GM08714 (cell line): ENCODE measurements at regions not wholly inside any gene's neighbourhood (a gene's known extent, or its start where the extent isn't known, plus 50 kb on each side); places are given as distances from the start of the nearest gene placed in this dataset.

Experiments used
- H3K4me3 ChIP-seq: fragments of 200-500 bp; sonication (Bioruptor generic); 2 replicates; pipeline ENCODE4 v1.5.1; 2014; ENCODE audit warnings: mild to moderate bottlenecking, low read length, inconsistent platforms
- ZNF274 ChIP-seq: IDR thresholded peaks from 2 replicates; pipeline ENCODE4 v1.6.1; 2012; ENCODE audit warnings: mild to moderate bottlenecking, low read depth, low read length

DNA sequence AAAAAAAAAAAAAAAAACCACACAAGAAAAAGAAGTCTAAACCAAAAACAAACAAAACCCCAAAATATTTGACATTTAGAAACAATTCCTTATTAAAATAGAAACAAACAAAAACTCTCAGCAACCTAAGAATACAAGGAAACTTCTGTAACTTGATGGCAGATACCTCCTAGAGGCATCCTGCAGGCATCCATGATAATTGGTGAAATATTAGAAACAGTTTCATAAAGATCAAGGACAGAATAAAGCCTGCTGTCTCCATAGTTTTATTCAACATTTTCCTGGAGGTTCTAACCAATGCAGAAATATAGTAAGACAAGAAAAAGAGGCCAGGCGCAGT is 63.0 kb upstream of the TRPM1 start:
- TF ChIP-seq ZNF274 = no peak
- no peak overlapping the region for H3K4me3 ChIP-seq

DNA sequence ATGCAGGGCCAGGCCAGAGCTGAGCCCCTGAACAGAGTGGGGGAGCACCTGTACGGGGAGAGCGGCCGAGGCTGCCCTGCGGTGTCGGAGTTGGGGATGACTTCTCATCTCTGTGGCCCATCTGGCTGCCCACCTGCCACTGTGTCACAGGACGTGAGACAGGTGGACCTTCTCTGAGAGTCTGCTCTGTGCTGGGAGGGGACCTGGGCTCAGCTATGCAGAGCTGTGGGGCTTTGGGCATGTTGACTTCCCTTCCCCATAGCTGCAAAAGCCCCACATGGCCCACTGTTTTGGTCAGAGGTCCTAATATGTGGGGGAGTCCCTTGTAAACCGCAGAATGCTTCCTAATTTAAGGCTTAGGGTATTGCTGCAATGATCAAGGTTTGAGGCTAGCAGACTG is 68.0 kb upstream of the TRPM1 start:
- TF ChIP-seq ZNF274 = no peak
- no peak overlapping the region for H3K4me3 ChIP-seq

DNA sequence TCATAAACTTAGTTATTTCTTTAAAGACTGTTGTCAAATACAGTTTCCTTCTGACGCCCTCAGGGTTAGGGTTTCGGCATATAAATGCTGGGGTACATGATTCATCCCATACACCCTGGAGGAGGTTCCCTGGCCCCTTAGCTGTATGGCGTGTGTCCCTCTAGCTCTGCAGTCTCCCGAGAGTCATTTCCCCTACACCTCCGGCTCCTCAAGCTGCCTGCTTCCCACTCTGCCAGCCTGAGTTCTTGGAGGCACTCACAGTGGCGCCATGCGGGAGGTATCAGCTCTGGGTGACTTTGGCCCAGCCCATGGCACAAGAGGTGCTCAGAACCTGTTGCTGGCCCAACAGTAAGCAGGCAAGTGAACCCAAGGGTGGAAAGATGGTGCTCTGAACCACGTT is 70.2 kb upstream of the TRPM1 start:
- no peak overlapping the region for H3K4me3 ChIP-seq
- no peak for TF ChIP-seq ZNF274

DNA sequence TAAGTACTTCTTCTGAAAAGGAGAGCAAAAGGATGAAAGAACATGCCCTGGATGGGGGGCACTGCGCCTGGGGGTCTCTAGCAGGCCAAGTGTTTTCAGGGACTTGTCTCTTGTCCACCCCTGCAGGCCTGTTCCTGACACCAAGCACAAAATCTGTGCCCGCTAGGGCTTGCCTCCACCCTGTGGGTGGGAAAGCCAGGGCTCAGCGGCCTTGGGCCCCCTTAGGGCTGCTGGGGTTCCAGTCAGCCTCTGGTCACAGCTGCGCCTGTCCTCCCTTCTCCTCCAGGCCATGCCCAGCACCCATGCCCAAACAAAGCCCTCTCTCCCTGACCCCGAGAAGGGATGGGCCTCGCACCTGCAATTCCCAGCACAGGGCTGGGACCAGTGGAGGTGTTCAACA is 71.1 kb upstream of the TRPM1 start:
- no peak for TF ChIP-seq ZNF274
- no peak overlapping the region for H3K4me3 ChIP-seq

DNA sequence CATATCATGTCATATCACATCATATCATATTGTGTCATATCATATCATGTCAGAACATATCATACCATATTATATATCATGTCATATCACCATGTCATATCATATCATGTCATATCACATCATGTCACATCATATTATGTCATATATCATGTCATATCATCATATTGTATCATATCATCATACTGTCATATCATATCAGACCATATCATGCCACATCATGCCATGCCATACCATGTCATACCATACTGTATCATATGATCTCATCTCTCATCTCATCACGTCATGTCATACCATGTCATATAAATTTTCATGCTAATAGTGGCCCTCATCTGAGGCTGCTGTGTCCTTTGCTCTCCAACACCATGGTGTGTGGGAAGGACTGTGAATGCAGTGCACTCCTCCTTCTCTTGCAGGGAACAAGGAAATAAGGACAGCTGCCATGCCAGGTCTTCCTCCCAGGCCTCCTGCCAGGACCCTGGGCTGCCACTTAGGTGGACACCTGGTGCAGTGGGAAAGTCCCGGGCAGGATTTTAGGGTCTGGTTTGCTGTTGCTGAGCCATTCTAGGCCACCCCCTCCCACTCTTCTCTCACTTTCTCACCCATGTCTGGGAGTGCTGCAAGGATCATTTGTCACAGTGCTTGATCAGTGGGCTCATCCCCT is 72.4 kb upstream of the TRPM1 start:
- no peak for TF ChIP-seq ZNF274

DNA sequence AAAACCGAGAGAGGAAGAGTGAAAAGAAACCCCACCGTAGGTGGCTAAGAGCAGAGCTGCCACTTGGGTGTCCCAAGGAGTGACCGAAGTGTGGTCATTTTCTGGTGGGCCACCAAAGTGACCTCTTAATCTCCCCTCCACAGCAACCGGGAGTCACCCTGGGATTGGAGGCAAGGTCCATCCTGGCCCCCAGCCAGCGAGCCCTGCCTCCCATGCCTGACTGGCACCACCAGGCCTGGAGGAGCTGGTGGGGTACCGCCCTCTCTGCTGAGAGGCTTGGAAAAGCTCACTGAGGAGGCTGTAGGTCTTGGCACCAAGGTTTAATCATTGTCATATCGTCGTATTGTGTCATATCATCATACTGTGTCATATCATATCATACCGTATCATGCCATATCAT is 74.0 kb upstream of the TRPM1 start:
- TF ChIP-seq ZNF274 = no peak
- H3K4me3 ChIP-seq = no peak overlapping the region

More for the DNA sequence above, 72.4 kb upstream of the TRPM1 start:
- H3K4me3 ChIP-seq = no peak overlapping the region

DNA sequence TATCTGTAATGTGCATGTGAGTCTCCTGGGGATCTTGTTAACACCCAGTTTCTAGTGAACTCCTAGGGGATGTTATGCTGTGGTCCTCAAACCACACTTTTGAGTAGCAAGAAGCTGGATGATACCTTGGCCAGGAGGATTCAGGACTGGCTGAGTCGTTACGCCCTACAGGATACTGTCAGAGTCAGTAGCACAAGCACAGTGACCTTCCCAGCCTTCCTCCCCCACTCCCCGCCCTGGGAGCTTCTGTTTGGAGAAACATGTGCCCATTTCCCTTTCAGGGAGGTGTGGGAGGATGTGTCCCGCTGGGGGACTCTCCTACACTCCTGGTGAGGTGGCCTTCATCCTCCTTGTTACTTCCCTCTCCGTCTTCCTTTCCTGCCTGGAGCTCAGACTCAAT is 76.4 kb upstream of the TRPM1 start:
- no peak overlapping the region for H3K4me3 ChIP-seq
- no peak for TF ChIP-seq ZNF274

DNA sequence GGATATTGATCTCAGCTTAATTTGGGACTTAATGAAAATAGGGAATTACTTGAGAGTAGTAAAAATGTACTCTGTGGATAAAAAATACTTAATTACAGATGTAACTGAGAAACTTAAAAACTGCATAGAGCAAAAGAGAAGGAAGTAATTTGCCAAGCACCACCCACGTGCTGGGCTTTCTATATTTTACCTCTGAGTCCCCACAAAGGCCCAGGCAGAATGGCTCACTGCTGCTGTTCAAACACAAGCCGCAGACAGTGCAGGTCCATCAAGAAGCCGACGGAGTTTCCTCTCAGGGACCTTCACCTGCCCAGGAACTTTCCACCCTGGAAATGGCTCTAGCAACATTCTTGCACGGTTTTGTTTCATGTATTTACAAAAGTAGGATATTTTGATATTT is 77.2 kb upstream of the TRPM1 start:
- TF ChIP-seq ZNF274 = no peak
- no peak overlapping the region for H3K4me3 ChIP-seq

DNA sequence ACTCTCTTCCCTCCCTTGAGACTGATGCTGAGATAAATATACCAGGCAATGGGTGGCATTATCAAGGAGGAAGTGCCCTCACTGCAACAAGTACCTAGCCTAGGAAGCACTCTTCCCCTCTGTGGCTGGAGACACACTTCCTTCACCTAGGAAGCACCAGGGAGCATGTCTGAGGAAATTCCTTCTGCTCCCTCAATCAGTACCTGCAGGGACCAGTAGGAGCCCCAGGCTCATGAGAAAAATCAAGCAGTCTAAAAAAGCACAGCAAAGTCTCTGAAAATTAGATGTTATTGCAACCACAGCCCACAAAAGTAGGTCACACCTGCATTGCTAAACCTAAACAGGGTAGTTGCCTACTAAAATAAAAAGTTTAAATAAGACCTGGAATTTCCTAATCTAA is 78.2 kb upstream of the TRPM1 start:
- no peak overlapping the region for H3K4me3 ChIP-seq
- TF ChIP-seq ZNF274 = no peak

DNA sequence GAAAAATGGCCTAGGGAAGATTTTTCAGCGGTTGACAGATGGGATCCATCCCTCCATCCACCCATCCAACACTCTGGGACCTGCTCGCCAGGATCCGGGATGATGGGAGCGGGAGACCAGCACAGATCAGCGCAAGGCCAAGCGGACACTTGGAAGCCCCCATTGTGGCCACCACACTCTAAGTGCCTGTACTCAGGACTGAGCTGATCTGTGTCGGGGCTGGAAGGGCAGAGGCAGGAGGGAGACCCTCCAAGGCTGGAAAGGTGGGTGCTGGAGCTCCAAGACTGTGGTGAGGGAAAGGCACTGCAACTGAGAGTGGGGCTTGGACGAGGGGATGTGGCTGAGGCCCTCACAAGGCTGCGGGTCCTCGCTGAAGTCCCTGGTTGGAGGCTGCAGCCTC is 91.8 kb upstream of the TRPM1 start:
- no peak overlapping the region for H3K4me3 ChIP-seq
- no peak for TF ChIP-seq ZNF274

DNA sequence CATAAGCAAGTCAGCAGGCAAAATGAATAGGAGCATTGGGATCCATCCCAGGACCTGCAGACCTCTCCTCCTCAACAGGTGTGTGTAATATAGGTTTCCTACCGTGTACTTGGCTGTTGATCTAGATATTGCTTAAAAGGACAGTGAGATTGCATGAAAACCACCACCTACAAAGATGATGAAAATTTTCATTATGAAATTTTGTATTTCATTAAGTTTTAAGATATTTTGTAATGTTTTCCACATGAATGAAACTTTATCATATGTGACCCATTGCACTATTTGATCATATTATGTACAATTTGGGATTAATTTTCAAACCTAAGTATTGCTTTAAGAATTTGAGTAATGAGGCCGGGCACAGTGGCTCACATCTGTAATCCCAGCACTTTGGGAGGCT is 94.3 kb upstream of the TRPM1 start:
- no peak for TF ChIP-seq ZNF274
- H3K4me3 ChIP-seq = no peak overlapping the region

DNA sequence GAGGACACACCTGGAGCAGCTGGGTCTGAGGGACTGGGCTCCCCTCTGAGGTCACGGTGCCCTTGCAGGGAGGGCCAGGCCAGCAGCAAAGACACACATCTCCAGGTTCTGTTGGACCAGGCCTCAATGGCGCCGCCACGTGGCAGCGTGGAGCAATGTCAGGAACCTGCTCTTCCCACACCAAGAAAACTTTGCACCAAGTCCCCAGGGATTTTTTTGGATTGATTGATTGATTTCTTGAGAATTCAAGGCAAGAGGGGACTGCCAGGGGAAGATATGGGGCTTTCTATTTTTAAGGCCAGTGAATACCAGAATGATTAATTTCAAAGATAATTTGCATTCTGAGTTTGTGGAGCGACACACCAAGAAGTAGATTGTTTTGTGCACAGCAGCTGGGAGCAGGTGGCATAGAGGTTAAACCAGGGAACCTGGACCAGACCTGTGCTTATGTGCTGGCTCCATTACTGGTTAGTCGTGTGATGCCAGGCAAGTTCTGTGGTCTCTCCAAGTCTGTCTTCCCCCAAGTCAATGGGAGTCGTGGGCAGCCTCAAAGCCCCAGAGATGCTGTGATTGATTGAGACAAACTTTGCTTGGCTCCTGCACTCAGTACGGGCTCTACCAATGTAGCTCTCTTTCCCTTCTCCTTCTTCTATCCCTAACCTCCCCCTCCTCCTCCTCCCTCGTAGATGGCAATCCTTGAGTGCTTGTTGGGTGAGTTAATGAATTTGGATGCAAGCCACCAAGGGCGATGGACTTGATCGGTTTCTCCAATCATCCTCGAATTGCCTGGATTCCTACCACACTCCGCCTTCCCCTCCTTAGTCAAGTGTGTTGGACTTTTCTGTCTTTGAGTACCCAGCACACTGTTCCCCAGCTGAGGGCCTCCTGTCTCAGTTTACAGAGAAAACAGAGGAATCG is 96.2 kb upstream of the TRPM1 start:
- H3K4me3 ChIP-seq = no peak overlapping the region
- no peak for TF ChIP-seq ZNF274

DNA sequence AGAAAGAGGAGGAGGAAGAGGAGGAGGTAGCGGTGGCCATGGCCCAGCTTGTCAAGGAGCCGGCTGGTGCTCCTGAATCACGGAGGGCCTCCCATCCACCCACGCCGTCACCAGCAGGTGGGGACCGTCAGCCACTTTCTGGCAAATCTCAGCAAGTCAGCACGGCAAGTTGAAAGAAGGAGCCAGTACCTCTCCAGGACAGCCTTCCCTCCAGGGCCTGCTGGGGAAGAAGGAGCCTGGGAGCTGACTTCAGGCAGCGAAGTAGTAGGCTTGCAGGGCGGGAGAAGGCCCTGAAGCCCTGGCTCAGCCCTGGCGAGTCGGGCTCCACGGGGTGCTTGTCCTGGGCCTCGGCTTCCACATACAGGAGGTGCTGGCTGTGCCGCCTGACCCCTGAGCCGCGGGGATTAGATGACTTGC is 99.2 kb upstream of the TRPM1 start:
- H3K4me3 ChIP-seq = no peak overlapping the region
- no peak for TF ChIP-seq ZNF274

DNA sequence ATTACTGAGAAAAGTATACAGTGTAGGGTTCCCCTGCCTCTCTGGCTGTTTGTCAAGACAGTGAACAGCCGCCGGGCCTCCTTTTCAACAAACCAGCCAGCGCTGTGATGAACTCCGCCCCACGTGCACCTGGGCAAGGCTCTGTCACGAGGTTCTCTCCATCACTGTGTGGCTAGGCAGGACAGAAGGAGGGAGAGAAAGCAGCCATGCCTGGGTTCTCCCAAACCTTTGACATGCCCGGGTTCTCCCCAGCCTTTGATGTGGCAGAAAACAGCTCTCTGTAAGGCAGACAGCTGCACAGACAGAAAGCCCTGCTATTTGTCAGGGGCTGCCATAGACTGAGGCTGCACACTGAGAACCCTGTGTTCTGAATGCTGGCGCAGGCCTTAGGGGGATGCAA is 101.4 kb upstream of the TRPM1 start:
- no peak overlapping the region for H3K4me3 ChIP-seq
- no peak for TF ChIP-seq ZNF274

DNA sequence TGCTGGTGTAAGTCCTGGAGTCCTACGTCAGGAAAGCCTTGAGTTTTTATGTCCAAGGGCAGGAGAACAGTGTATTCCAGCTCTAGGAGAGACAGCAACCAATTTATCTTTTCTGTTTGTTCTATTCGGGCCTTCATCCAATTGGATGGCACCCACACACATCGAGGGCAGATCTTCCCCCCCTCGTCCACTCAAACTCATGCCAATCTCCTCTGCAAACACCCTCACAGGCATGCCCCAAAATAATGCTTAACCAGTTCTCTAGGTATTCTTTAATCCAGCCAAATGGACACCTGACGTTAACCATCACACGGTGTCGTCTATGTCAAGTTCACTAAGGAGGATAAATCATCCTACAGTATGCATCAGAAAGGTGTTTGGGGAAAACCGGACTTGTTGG is 102.5 kb upstream of the TRPM1 start:
- no peak overlapping the region for H3K4me3 ChIP-seq

More for the DNA sequence above, 102.5 kb upstream of the TRPM1 start:
- TF ChIP-seq ZNF274 = no peak
